Smooth muscle cell (in vitro differentiated cells): ENCODE measurements at regions not wholly inside any gene's neighbourhood (a gene's known extent, or its start where the extent isn't known, plus 50 kb on each side); places are given as distances from the start of the nearest gene placed in this dataset.

Experiments used
- DNase-seq: peaks from one replicate; lab custom pipeline; 2025; ENCODE audit not compliant: unreplicated experiment; lab: John Stamatoyannopoulos, UW
- H2AFZ ChIP-seq: fragments of 200-600 bp; sonication (generic); 2 replicates; pipeline ENCODE4 v1.6.0; 2016; ENCODE audit warnings: antibody characterized with exemption, low read depth, mild to moderate bottlenecking
- H3F3A ChIP-seq: fragments of 200-600 bp; sonication (generic); 2 replicates; pipeline ENCODE4 v1.6.0; 2017; ENCODE audit warnings: antibody characterized with exemption, low read depth
- H3K27ac ChIP-seq: fragments of 200-600 bp; sonication (generic); 2 replicates; pipeline ENCODE4 v1.5.1; 2016; ENCODE audit warnings: low read depth, mild to moderate bottlenecking
- H3K27me3 ChIP-seq: fragments of 200-600 bp; sonication (generic); 2 replicates; pipeline ENCODE4 v1.6.1; 2016; ENCODE audit warnings: low read depth, mild to moderate bottlenecking
- H3K36me3 ChIP-seq: fragments of 200-600 bp; sonication (generic); 2 replicates; pipeline ENCODE4 v1.5.1; 2016; ENCODE audit warnings: low read depth
- H3K4me1 ChIP-seq: fragments of 200-600 bp; sonication (generic); 2 replicates; pipeline ENCODE4 v1.5.1; 2016; ENCODE audit warnings: low read depth
- H3K4me2 ChIP-seq: fragments of 200-600 bp; sonication (generic); 2 replicates; pipeline ENCODE4 v1.6.0; 2016; ENCODE audit warnings: mild to moderate bottlenecking
- H3K4me3 ChIP-seq: fragments of 200-600 bp; sonication (generic); 2 replicates; pipeline ENCODE4 v1.5.1; 2016; ENCODE audit warnings: mild to moderate bottlenecking
- H3K79me2 ChIP-seq: fragments of 200-600 bp; sonication (generic); 2 replicates; pipeline ENCODE4 v1.6.0; 2016; ENCODE audit warnings: low read depth, mild to moderate bottlenecking
- H3K9ac ChIP-seq: fragments of 200-600 bp; sonication (generic); 2 replicates; pipeline ENCODE4 v1.6.0; 2016; ENCODE audit warnings: low read depth
- H3K9me3 ChIP-seq: fragments of 200-600 bp; sonication (generic); replicated peaks from 2 replicates; pipeline ENCODE4 v1.5.1; 2016; ENCODE audit warnings: low read depth
- H4K20me1 ChIP-seq: fragments of 200-600 bp; sonication (generic); 2 replicates; pipeline ENCODE4 v1.6.0; 2016; ENCODE audit warnings: low read depth
- WGBS: methylation state at CpG from one replicate; pipeline ENCODE4 v1.1.7; 2016; ENCODE audit warnings: low lambda C conversion rate; 5-methylcytosine and 5-hydroxymethylcytosine counted together
- TF ChIP-seq, protein P1 (sequence below): fragments of 200-600 bp; sonication (generic); IDR thresholded peaks from 2 replicates; pipeline ENCODE4 v1.5.1; 2017; ENCODE audit warnings: borderline replicate concordance, mild to moderate bottlenecking, antibody characterized with exemption; ENCODE audit not compliant: insufficient read depth, poor library complexity, severe bottlenecking

DNA sequence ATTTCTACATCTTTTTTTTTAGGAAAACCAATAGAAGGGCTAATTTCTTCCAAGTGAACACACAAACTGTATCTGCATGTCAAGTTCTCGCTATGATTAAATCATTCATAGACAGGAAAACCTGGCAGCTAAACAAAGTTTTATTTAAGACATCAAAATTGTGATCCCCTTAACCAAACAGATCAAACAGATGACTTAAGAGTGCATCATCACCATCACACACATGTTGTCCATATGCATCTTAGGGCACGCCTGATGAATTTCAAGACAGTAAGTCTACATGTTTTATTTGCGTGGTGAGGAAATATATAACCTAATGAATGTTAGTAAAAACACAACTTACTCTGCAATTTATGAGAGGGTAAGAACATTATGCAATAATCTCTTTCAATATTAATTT, 317.0 kb upstream of the ANXA10 start:
- H3K4me3 ChIP-seq = no peak overlapping the region
- no peaks in the 10 kb centered on the region for H3K27me3 ChIP-seq
- no peak for DNase-seq
- no peaks in the 10 kb centered on the region for H4K20me1 ChIP-seq
- H3K79me2 ChIP-seq = no peaks in the 10 kb centered on the region
- H3K9me3 ChIP-seq = no peaks in the 10 kb centered on the region
- no peak overlapping the region for H3K9ac ChIP-seq
- no peaks in the 10 kb centered on the region for H3K36me3 ChIP-seq
- no peak overlapping the region for H2AFZ ChIP-seq
- H3K4me2 ChIP-seq = no peak overlapping the region
- 96% methylated on average over 3 of the region's 3 CpGs for WGBS
- H3F3A ChIP-seq = no peaks in the 10 kb centered on the region
- H3K4me1 ChIP-seq = no peaks in the 10 kb centered on the region
- H3K27ac ChIP-seq = no peak overlapping the region
- TF ChIP-seq, protein P1, sequence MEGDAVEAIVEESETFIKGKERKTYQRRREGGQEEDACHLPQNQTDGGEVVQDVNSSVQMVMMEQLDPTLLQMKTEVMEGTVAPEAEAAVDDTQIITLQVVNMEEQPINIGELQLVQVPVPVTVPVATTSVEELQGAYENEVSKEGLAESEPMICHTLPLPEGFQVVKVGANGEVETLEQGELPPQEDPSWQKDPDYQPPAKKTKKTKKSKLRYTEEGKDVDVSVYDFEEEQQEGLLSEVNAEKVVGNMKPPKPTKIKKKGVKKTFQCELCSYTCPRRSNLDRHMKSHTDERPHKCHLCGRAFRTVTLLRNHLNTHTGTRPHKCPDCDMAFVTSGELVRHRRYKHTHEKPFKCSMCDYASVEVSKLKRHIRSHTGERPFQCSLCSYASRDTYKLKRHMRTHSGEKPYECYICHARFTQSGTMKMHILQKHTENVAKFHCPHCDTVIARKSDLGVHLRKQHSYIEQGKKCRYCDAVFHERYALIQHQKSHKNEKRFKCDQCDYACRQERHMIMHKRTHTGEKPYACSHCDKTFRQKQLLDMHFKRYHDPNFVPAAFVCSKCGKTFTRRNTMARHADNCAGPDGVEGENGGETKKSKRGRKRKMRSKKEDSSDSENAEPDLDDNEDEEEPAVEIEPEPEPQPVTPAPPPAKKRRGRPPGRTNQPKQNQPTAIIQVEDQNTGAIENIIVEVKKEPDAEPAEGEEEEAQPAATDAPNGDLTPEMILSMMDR = no peak

DNA sequence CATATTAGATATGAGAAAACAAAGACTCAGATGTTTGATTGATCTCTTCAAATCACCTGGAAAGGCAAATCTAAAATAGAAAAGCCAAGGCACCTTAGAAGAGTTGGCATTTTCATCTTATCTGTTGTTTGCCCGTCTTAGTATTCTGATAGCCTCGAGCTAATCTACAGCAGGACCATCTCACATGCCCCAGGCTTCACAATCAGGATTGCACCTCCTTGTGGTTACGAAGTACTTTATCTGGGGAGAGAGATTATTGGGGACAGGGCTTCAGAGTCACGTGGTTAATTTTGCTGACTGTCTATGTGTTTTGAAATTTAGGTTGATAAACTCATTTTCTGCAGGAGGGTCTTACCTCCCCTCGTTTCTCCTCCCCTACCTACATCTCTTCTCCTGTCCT, 313.1 kb upstream of the ANXA10 start:
- Histone ChIP-seq H3K79me2 (no peaks in the 10 kb centered on the region), H3F3A (no peaks in the 10 kb centered on the region), H3K36me3 (no peaks in the 10 kb centered on the region), H2AFZ (no peak overlapping the region), H3K4me1 (no peaks in the 10 kb centered on the region), H3K4me3 (no peak overlapping the region), H3K9ac (no peak overlapping the region), H3K4me2 (no peak overlapping the region), H3K27ac (no peak overlapping the region), H3K9me3 (no peaks in the 10 kb centered on the region), H4K20me1 (no peaks in the 10 kb centered on the region), H3K27me3 (no peaks in the 10 kb centered on the region)
- TF ChIP-seq, protein P1 = no peak
- WGBS = 79% methylated on average over 5 of the region's 5 CpGs
- DNase-seq = no peak

DNA sequence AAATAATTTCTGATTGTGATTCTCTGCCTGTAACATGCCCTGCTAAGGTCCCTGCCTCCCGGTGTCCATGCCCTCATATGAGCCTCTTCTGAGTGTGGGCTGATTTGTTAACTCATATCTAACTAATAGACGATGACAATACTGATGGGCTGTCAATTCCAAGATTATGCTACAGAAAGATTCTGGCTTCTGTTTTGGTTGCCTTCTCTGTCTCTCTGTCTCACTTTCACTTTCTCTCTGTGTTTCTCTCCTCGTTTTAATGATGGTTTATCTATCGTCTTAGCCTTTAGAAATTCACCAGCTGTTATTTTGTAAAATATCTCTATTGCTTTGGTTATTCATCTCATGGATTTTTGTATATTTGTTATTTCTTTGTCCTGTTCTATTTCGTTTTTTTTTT, 312.5 kb upstream of the ANXA10 start:
- no peak for DNase-seq
- Histone ChIP-seq H3K27me3 (no peaks in the 10 kb centered on the region), H2AFZ (no peak overlapping the region), H3K4me1 (peaks cover 4% of the 10 kb centered on the region), H3K79me2 (no peaks in the 10 kb centered on the region), H3K9me3 (no peaks in the 10 kb centered on the region), H3K9ac (no peak overlapping the region), H3K36me3 (no peaks in the 10 kb centered on the region), H3F3A (no peaks in the 10 kb centered on the region), H3K27ac (no peak overlapping the region), H3K4me3 (no peak overlapping the region), H4K20me1 (no peaks in the 10 kb centered on the region), H3K4me2 (no peak overlapping the region)
- 85% methylated on average over 5 of the region's 5 CpGs for WGBS
- TF ChIP-seq, protein P1 = no peak

DNA sequence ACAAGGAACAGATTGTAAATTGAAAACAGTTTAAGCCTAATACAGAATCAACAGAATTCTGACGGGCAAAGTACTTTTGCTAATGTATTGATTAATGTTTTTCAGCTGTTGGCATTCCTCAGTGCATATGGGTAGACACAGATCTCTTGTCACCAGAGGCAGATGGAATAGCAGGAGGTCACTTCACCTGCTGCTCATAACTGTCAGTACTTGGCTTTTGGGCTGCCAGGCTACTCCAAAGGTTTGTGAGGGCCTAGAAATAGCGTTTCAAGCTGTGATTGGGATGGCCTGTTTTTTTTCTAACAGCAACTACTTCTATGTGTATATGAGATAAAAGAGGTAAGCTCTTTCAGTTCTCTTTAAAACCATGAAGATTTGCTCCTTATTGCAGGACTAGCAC, 307.5 kb upstream of the ANXA10 start:
- Histone ChIP-seq H3K27me3 (no peaks in the 10 kb centered on the region), H3K9me3 (no peaks in the 10 kb centered on the region), H2AFZ (no peak overlapping the region), H3K27ac (no peak overlapping the region), H3K9ac (no peak overlapping the region), H3K4me1 (peaks cover 11% of the 10 kb centered on the region), H4K20me1 (no peaks in the 10 kb centered on the region), H3F3A (no peaks in the 10 kb centered on the region), H3K4me2 (no peak overlapping the region), H3K36me3 (no peaks in the 10 kb centered on the region), H3K4me3 (no peak overlapping the region), H3K79me2 (no peaks in the 10 kb centered on the region)
- TF ChIP-seq, protein P1 = no peak
- WGBS = 88% methylated on average over 2 of the region's 2 CpGs
- DNase-seq = no peak
